OCI-LY1 (cell line): ENCODE measurements at regions not wholly inside any gene's neighbourhood (a gene's known extent, or its start where the extent isn't known, plus 50 kb on each side); places are given as distances from the start of the nearest gene placed in this dataset.

ENCODE experiments used
- H2AFZ ChIP-seq: fragments of 200-600 bp; sonication (generic), shearing (Covaris generic); 2 replicates; pipeline ENCODE4 v1.6.0; 2014; ENCODE audit warnings: antibody characterized with exemption, mild to moderate bottlenecking, low read length
- H3F3A ChIP-seq: fragments of 200-600 bp; sonication (generic), shearing (Covaris generic); 2 replicates; pipeline ENCODE4 v1.6.0; 2014; ENCODE audit warnings: mild to moderate bottlenecking, antibody characterized with exemption, low read length, moderate library complexity; ENCODE audit not compliant: insufficient read depth
- H3K27ac ChIP-seq: fragments of 200-600 bp; sonication (generic); 2 replicates; pipeline ENCODE4 v1.5.1; 2014; ENCODE audit warnings: low read length, mixed run types, mild to moderate bottlenecking, low read depth; ENCODE audit not compliant: poor library complexity, severe bottlenecking
- H3K27me3 ChIP-seq: fragments of 200-600 bp; sonication (generic); 2 replicates; pipeline ENCODE4 v1.6.0; 2014; ENCODE audit warnings: antibody characterized with exemption, mild to moderate bottlenecking, low read length, moderate library complexity; ENCODE audit not compliant: insufficient read depth
- H3K36me3 ChIP-seq: fragments of 200-600 bp; sonication (generic); 2 replicates; pipeline ENCODE4 v1.6.1; 2014; ENCODE audit warnings: mild to moderate bottlenecking, antibody characterized with exemption, low read length, moderate library complexity, mixed read lengths; ENCODE audit not compliant: insufficient read depth
- H3K4me1 ChIP-seq: fragments of 200-600 bp; sonication (generic); 2 replicates; pipeline ENCODE4 v1.5.1; 2014; ENCODE audit warnings: mild to moderate bottlenecking, low read length, moderate library complexity; ENCODE audit not compliant: insufficient read depth, severe bottlenecking
- H3K4me2 ChIP-seq: fragments of 200-600 bp; sonication (generic), shearing (Covaris generic); 2 replicates; pipeline ENCODE4 v1.6.1; 2014; ENCODE audit warnings: low read length
- H3K4me3 ChIP-seq: fragments of 200-600 bp; sonication (generic); 2 replicates; pipeline ENCODE4 v1.5.1; 2014; ENCODE audit warnings: low read length, low read depth, mild to moderate bottlenecking, mixed read lengths; ENCODE audit not compliant: poor library complexity, severe bottlenecking
- H3K79me2 ChIP-seq: fragments of 200-600 bp; shearing (Covaris generic); 2 replicates; pipeline ENCODE4 v1.6.1; 2016; ENCODE audit warnings: mixed run types, low read length, mixed read lengths; ENCODE audit not compliant: insufficient read depth
- H3K9ac ChIP-seq: fragments of 200-600 bp; sonication (generic), shearing (Covaris generic); 2 replicates; pipeline ENCODE4 v1.6.1; 2014; ENCODE audit warnings: mild to moderate bottlenecking, low read length, mixed read lengths
- H3K9me2 ChIP-seq: fragments of 200-600 bp; sonication (generic), shearing (Covaris generic); 2 replicates; pipeline ENCODE4 v1.6.1; 2014; ENCODE audit warnings: low read depth, mild to moderate bottlenecking, low read length, mixed read lengths
- H3K9me3 ChIP-seq: fragments of 200-600 bp; shearing (Covaris generic); 2 replicates; pipeline ENCODE4 v1.6.1; 2014; ENCODE audit warnings: low read length, mixed read lengths
- H4K20me1 ChIP-seq: fragments of 200-600 bp; sonication (generic), shearing (Covaris generic); 2 replicates; pipeline ENCODE4 v1.6.0; 2016; ENCODE audit warnings: mild to moderate bottlenecking, low read length; ENCODE audit not compliant: insufficient read depth
- CTCF ChIP-seq: fragments of 200-600 bp; sonication (generic), shearing (Covaris generic); IDR thresholded peaks from 2 replicates; pipeline ENCODE4 v1.5.1; 2017; ENCODE audit warnings: mild to moderate bottlenecking, antibody characterized with exemption, low read length, moderate library complexity, mixed read lengths
- EZH2 ChIP-seq: fragments of 200-600 bp; sonication (generic), shearing (Covaris generic); IDR thresholded peaks from 2 replicates; pipeline ENCODE4 v1.8.0; 2017; ENCODE audit warnings: borderline replicate concordance, mixed run types, mild to moderate bottlenecking, antibody characterized with exemption, low read length, moderate library complexity, mixed read lengths

- Histone ChIP-seq H2AFZ (no peak overlapping the region), H3K27me3 (no peaks in the 10 kb centered on the region), H3K4me1 (no peaks in the 10 kb centered on the region), H3K27ac (no peak overlapping the region), H3K4me2 (no peak overlapping the region), H3K9me2 (no peaks in the 10 kb centered on the region), H3K79me2 (no peaks in the 10 kb centered on the region), H3F3A (no peaks in the 10 kb centered on the region; the same call in 1 of the 2 replicates), H3K9me3 (no peaks in the 10 kb centered on the region), H3K36me3 (no peaks in the 10 kb centered on the region), H4K20me1 (no peaks in the 10 kb centered on the region), H3K4me3 (no peak overlapping the region), H3K9ac (no peak overlapping the region)
- TF ChIP-seq CTCF (no peak), EZH2 (no peak)
Measured at GRCh38 chr2:237156031-237156856, 70.6 kb downstream of the COPS8 start.

- Histone ChIP-seq H3K36me3 (no peaks in the 10 kb centered on the region), H3K4me2 (no peak overlapping the region), H3K27me3 (no peaks in the 10 kb centered on the region), H3K4me3 (no peak overlapping the region), H3F3A (no peaks in the 10 kb centered on the region; the same call in 1 of the 2 replicates), H3K27ac (no peak overlapping the region), H3K9me2 (no peaks in the 10 kb centered on the region), H2AFZ (no peak overlapping the region), H3K9ac (no peak overlapping the region), H4K20me1 (no peaks in the 10 kb centered on the region), H3K4me1 (no peaks in the 10 kb centered on the region), H3K79me2 (no peaks in the 10 kb centered on the region), H3K9me3 (no peaks in the 10 kb centered on the region)
- TF ChIP-seq CTCF = no peak
- no peak for TF ChIP-seq EZH2
Measured at GRCh38 chr2:237156857-237157779, 71.4 kb downstream of the COPS8 start.

GRCh38 chr2:237157780-237158102 lies 72.1 kb downstream of the COPS8 start:
- Histone ChIP-seq H4K20me1 (no peaks in the 10 kb centered on the region), H3K4me3 (no peak overlapping the region), H3K4me2 (no peak overlapping the region), H3K36me3 (no peaks in the 10 kb centered on the region), H3K4me1 (no peaks in the 10 kb centered on the region), H3F3A (no peaks in the 10 kb centered on the region; the same call in 1 of the 2 replicates), H3K27ac (no peak overlapping the region), H3K9me2 (no peaks in the 10 kb centered on the region), H3K9ac (no peak overlapping the region), H3K27me3 (no peaks in the 10 kb centered on the region), H2AFZ (no peak overlapping the region), H3K9me3 (no peaks in the 10 kb centered on the region), H3K79me2 (no peaks in the 10 kb centered on the region)
- TF ChIP-seq EZH2 (no peak), CTCF (no peak)
